HG03378 (cell line): ENCODE measurements at regions not wholly inside any gene's neighbourhood (a gene's known extent, or its start where the extent isn't known, plus 50 kb on each side); places are given as distances from the start of the nearest gene placed in this dataset.
"Not testable (repeated sequence)": the region's sequence is repeated elsewhere in the genome, so short reads cannot be mapped to it uniquely, and the experiment has no call there.

Experiments used
- ATAC-seq: cut with Tn5 transposase; IDR thresholded peaks from one replicate; pipeline ENCODE4 v1.9.1; 2021; ENCODE audit warnings: mild to moderate bottlenecking, moderate library complexity; ENCODE audit not compliant: unreplicated experiment

GRCh38 chr7:153748885-153749284, 303.3 kb upstream of the DPP6 start:
- ATAC-seq = not testable (repeated sequence)

- not testable (repeated sequence) for ATAC-seq
Measured at GRCh38 chr7:153765869-153766268, 286.3 kb upstream of the DPP6 start.

- ATAC-seq = not testable (repeated sequence)
Measured at GRCh38 chr7:153766926-153767325, 285.3 kb upstream of the DPP6 start.

- ATAC-seq = no peak
Measured at GRCh38 chr7:153772966-153773365, 279.2 kb upstream of the DPP6 start.

GRCh38 chr7:153776940-153777339, 275.3 kb upstream of the DPP6 start:
- ATAC-seq = not testable (repeated sequence)

GRCh38 chr7:153797363-153797762, 254.8 kb upstream of the DPP6 start:
- ATAC-seq = not testable (repeated sequence)

GRCh38 chr7:153808117-153808516, 244.1 kb upstream of the DPP6 start:
- ATAC-seq = no peak

- ATAC-seq = no peak
Measured at GRCh38 chr7:153829525-153829924, 222.7 kb upstream of the DPP6 start.

- no peak for ATAC-seq
Measured at GRCh38 chr7:153832160-153832559, 220.0 kb upstream of the DPP6 start.

- ATAC-seq = no peak
Measured at GRCh38 chr7:153835103-153835502, 217.1 kb upstream of the DPP6 start.

GRCh38 chr7:153835712-153836265, 216.4 kb upstream of the DPP6 start:
- ATAC-seq = no peak

- no peak for ATAC-seq
Measured at GRCh38 chr7:153838591-153838990, 213.6 kb upstream of the DPP6 start.

- no peak for ATAC-seq
Measured at GRCh38 chr7:153840861-153841260, 211.3 kb upstream of the DPP6 start.

- ATAC-seq = no peak
Measured at GRCh38 chr7:153847828-153848227, 204.4 kb upstream of the DPP6 start.

GRCh38 chr7:153852261-153852660, 199.9 kb upstream of the DPP6 start:
- ATAC-seq = no peak

GRCh38 chr7:153858355-153858754, 193.8 kb upstream of the DPP6 start:
- ATAC-seq = no peak

GRCh38 chr7:153859239-153859638, 193.0 kb upstream of the DPP6 start:
- no peak for ATAC-seq

GRCh38 chr7:153886506-153887441, 165.4 kb upstream of the DPP6 start:
- no peak for ATAC-seq

GRCh38 chr7:153887749-153888569, 164.2 kb upstream of the DPP6 start:
- ATAC-seq = no peak

- no peak for ATAC-seq
Measured at GRCh38 chr7:153891990-153892389, 160.2 kb upstream of the DPP6 start.

GRCh38 chr7:153902862-153903261, 149.3 kb upstream of the DPP6 start:
- no peak for ATAC-seq
